ENCODE measurements at regions not wholly inside any gene's neighbourhood (a gene's known extent, or its start where the extent isn't known, plus 50 kb on each side); places are given as distances from the start of the nearest gene placed in this dataset.

GRCh38 chr3:56981445-56982230, 78.8 kb upstream of the SPATA12 start (continued):
- no peak for TF ChIP-seq ELK1 (IDR thresholded peaks at IDR 0.05; ENCODE audit: borderline replicate concordance, low read depth, low read length)

GRCh38 chr3:56980798-56981390, 79.6 kb upstream of the SPATA12 start:
- peak overlapping the region; percentile 17 for H3K18ac ChIP-seq (ENCODE audit: low read depth, low read length)
- peak overlapping the region; percentile 19 for H2AFZ ChIP-seq (replicated peaks; ENCODE audit: low read length, poor library complexity)
- BruUV-seq (replicated peaks): no TSS peak
- no peaks in the 10 kb centered on the region for H3K9me3 ChIP-seq (ENCODE audit: control insufficient read depth, insufficient read depth, low read length)
- no peak overlapping the region for H3K56ac ChIP-seq (ENCODE audit: extremely low read depth, insufficient read depth, low read length)
- in situ Hi-C loops (cut with MboI; ENCODE audit: low sequenced_read_pairs) (no loop called here), dilution Hi-C loops (cut with HindIII; ENCODE audit: low sequenced_read_pairs, unreplicated experiment) (no loop called here), intact Hi-C loops (cut with micrococcal nuclease) (loop anchor here (10.0 kb wide), 1 partner anchor 426 kb away; the partner anchor contains the start of gene CCDC66)
- no peak overlapping the region for H2AK9ac ChIP-seq (replicated peaks; ENCODE audit: low read depth, low read length, poor library complexity)
- H2BK15ac ChIP-seq (ENCODE audit: low read depth, low read length): peak overlapping the region; percentile 58; the same call in 1 of the 3 replicates
- H3K23ac ChIP-seq (ENCODE audit: low read depth, low read length): no peak overlapping the region
- H4K20me1 ChIP-seq (ENCODE audit: insufficient read depth, low read length): peaks cover 5% of the 10 kb centered on the region; the same call in 1 of the 2 replicates
- peak overlapping the region in 1 of 2 experiments; percentile 33; a peak in 1 of 4 replicates for H4K8ac ChIP-seq (ENCODE audit: low read depth in 2 of 2, low read length in 2 of 2)
- peak overlapping the region; percentile 28 for H2BK5ac ChIP-seq (ENCODE audit: low read depth, low read length, poor library complexity, severe bottlenecking)
- peak overlapping the region; percentile 57; the same call in 1 of the 2 replicates for H3K4ac ChIP-seq (ENCODE audit: low read depth, low read length)
- no peak overlapping the region for H4K5ac ChIP-seq (ENCODE audit: low read depth, low read length)
- ATAC-seq (ENCODE audit: low read depth) (peak; percentile 93), DNase-seq (peak; percentile 99)
- H3K36me3 ChIP-seq (ENCODE audit: control insufficient read depth, insufficient read depth, low read length): no peaks in the 10 kb centered on the region
- peak overlapping the region; percentile 53 for H3K4me2 ChIP-seq (ENCODE audit: low read depth, low read length)
- peak overlapping the region; percentile 13; the same call in 1 of the 2 replicates for H4K91ac ChIP-seq (ENCODE audit: insufficient read depth, low read depth, low read length)
- H3K9ac ChIP-seq (ENCODE audit: low read depth, low read length): no peak overlapping the region
- H3K9me1 ChIP-seq (ENCODE audit: insufficient read depth, low read length): peaks cover 17% of the 10 kb centered on the region
- peak overlapping the region; percentile 14; the same call in 1 of the 2 replicates for H3K14ac ChIP-seq (replicated peaks; ENCODE audit: low read depth, low read length)
- no peaks in the 10 kb centered on the region for H3K79me1 ChIP-seq (ENCODE audit: low read depth in 1 of 2, low read length in 2 of 2)
- ChIA-PET CTCF (interaction anchor here (0.7 to 1.2 kb wide), 2 partner anchors 15 to 181 kb away, joined by 3 to 4 read pairs; no protein-coding TSS in a partner anchor), POLR2A (ENCODE audit: unreplicated experiment) (no interaction called here)
- peaks cover 14% of the 10 kb centered on the region for H3K4me1 ChIP-seq (ENCODE audit: control insufficient read depth, insufficient read depth, low read length)
- H3K4me3 ChIP-seq (ENCODE audit: insufficient read depth, low read depth, low read length): no peak overlapping the region
- H3K27ac ChIP-seq (ENCODE audit: insufficient read depth, low read length): peak overlapping the region; percentile 53; the same call in 1 of the 2 replicates
- H2AK5ac ChIP-seq (ENCODE audit: low read depth, low read length): peak overlapping the region; percentile 41
- peak overlapping the region; percentile 50 for H2BK120ac ChIP-seq (ENCODE audit: low read depth, low read length)
- peak overlapping the region; percentile 27 for H2BK20ac ChIP-seq (ENCODE audit: low read depth, low read length)
- no peaks in the 10 kb centered on the region for H3K27me3 ChIP-seq (ENCODE audit: control insufficient read depth, insufficient read depth, low read length)
- no CpG with 5 or more reads among the region's 5 CpGs for WGBS, 2 experiments (ENCODE audit: extremely low coverage in 2 of 2, insufficient read length in 1 of 2)
- TF ChIP-seq MAFK (IDR thresholded peaks at IDR 0.05; ENCODE audit: low read depth, low read length) (peak; percentile 60), CEBPB (IDR thresholded peaks at IDR 0.05; ENCODE audit: low read depth, low read length) (peak; percentile 98), RAD21 (IDR thresholded peaks at IDR 0.05; ENCODE audit: low read length) (no peak), RFX5 (IDR thresholded peaks at IDR 0.05; ENCODE audit: low read depth, low read length) (no peak), RCOR1 (IDR thresholded peaks at IDR 0.05; ENCODE audit: insufficient replicate concordance, low read length) (peak; percentile 72), POLR2A (IDR thresholded peaks at IDR 0.05; ENCODE audit: low read depth, low read length) (no peak), SMC3 (IDR thresholded peaks at IDR 0.05; ENCODE audit: low read depth, low read length) (no peak), CHD1 (IDR thresholded peaks at IDR 0.05; ENCODE audit: low read depth, low read length) (0 out of 2 replicates have a peak, but pooled peaks have one; percentile 44), BHLHE40 (IDR thresholded peaks at IDR 0.05; ENCODE audit: low read depth, low read length) (peak; percentile 54), NFE2L2 (IDR thresholded peaks at IDR 0.05; ENCODE audit: low read depth, low read length) (no peak; the same call in 1 of the 2 replicates), MAZ (IDR thresholded peaks at IDR 0.05; ENCODE audit: borderline replicate concordance, low read depth, low read length) (peak; percentile 54; the same call in 1 of the 2 replicates)
